ENCODE measurements at regions not wholly inside any gene's neighbourhood (a gene's known extent, or its start where the extent isn't known, plus 50 kb on each side); places are given as distances from the start of the nearest gene placed in this dataset.

- H3K27ac Mint-ChIP-seq: no peak overlapping the region
- no peaks in the 10 kb centered on the region for H3K36me3 Mint-ChIP-seq
- H3K9me3 Mint-ChIP-seq: no peaks in the 10 kb centered on the region
- no peak for ATAC-seq
- no peak for DNase-seq (ENCODE audit: low spot score in 2 of 2)
These were observed 374.2 kb upstream of the C2CD4B start for GRCh38 chr15:62539236-62539635.

DNA sequence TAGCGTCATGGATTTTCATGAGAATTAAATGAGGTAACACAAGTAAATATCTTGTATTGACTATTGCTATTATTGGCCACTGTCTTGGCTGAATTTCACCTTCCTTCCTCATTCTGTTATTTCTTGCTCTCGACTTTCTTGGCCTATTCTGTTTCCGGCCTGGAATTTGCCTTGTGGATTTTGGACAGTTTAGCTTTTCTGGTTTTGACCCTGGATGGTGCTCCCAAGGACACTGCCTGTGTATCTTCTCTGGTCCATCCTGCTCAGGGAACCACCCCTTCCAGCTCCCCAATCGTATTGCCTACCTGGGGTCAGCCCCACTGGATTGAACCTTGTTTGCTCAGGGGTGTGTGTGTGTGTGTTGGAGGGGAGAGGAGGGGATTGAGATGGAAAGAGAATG is 376.2 kb upstream of the C2CD4B start:
- H3K9me3 Mint-ChIP-seq: no peaks in the 10 kb centered on the region
- no peak for ATAC-seq
- H3K36me3 Mint-ChIP-seq: no peaks in the 10 kb centered on the region

GRCh38 chr15:62541846-62542245 is 376.8 kb upstream of the C2CD4B start:
- Mint-ChIP-seq H3K9me3 (no peaks in the 10 kb centered on the region), H3K36me3 (no peaks in the 10 kb centered on the region), H3K27ac (no peak overlapping the region)
- ATAC-seq (no peak), DNase-seq (ENCODE audit: low spot score in 2 of 2) (no peak)

More for the DNA sequence above, 376.2 kb upstream of the C2CD4B start:
- DNase-seq (ENCODE audit: low spot score in 2 of 2): no peak
- H3K27ac Mint-ChIP-seq: no peak overlapping the region

DNA sequence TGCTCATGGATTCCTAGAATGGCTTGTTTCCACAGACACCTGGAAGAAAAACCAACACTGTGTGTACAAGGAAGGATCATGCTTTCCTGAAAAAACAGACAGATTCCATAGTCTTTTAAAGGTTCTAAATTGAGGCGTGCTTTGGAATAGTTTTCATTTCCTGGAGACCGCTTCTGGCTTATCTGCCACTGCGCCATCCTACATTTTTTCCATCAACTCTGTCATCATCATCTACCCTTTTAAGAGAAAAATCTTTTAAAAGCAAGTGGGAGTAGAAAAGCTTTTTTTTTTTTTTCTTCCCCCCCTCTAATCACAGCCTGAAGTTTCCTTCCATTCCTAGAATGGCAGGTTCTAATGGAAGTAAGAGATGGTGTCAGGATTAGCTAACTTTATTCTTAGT is 379.4 kb upstream of the C2CD4B start:
- no peaks in the 10 kb centered on the region for H3K36me3 Mint-ChIP-seq
- no peak overlapping the region for H3K27ac Mint-ChIP-seq
- no peaks in the 10 kb centered on the region for H3K9me3 Mint-ChIP-seq
- ATAC-seq (no peak), DNase-seq (ENCODE audit: low spot score in 2 of 2) (no peak)

DNA sequence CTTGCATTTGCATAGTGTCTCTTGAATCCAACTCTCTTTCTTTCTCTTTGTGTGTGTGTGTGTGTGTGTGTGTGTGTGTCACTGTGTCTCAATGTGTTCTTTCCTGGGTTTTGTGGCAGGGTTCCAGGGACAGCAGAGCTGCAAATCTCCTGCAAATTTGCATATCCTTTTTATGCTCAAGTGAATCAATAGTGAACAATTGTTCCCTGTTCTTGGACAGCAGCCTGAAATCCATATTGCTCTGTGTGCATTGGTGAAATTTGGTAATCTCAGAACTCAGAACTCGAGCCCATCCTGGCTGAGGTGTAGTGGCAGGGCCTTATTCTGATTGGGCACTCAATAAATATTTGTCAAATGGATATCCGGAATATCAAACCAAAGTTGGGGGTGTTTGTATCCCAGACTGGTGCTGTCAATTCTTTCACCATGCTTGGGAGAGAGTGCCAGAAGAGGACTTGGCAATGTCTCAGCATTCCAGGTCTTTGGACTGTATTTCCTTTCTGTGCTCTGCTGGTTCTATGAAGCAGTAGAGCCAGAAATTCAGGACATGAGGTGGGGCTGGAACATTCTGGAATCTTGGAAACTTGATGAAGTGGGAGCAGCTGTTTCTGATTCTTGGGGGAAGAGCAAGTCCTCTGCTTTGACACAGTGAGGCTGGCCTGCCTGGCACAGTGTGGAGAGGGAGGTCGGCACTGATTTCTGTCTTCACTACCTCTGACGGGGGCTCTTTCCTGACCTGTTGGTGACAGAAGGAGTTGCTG is 380.6 kb upstream of the C2CD4B start:
- Mint-ChIP-seq H3K27ac (no peak overlapping the region), H3K9me3 (no peaks in the 10 kb centered on the region), H3K36me3 (no peaks in the 10 kb centered on the region)
- DNase-seq (ENCODE audit: low spot score in 2 of 2) (no peak), ATAC-seq (no peak)

DNA sequence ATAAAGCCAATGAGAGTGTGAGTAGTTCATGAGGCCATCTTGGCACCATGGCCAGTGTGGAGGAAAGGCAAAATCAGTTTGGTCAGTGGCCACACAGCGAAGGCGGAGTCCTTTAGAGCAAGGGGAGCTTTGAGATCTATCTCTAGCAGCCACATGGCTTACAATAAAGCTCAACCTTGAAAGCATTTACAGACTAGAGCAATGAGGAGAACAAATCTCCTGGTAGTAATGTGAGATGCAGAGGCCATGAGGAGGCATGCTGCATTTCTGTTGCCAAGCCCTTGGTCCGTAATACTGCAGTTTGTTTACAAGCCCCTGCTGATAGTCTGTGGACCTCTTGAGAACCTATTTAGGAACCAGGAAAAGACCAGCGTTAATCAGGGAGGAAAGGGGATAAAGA is 381.5 kb upstream of the C2CD4B start:
- Mint-ChIP-seq H3K27ac (no peak overlapping the region), H3K36me3 (no peaks in the 10 kb centered on the region), H3K9me3 (no peaks in the 10 kb centered on the region)
- DNase-seq (ENCODE audit: low spot score in 2 of 2) (no peak), ATAC-seq (no peak)

- Mint-ChIP-seq H3K36me3 (no peaks in the 10 kb centered on the region), H3K9me3 (no peaks in the 10 kb centered on the region), H3K27ac (peak overlapping the region in 1 of 2 donors; percentile 27)
- ATAC-seq: no peak
- DNase-seq (ENCODE audit: low spot score in 2 of 2): no peak
These were observed 382.5 kb upstream of the C2CD4B start for GRCh38 chr15:62547584-62547983.

DNA sequence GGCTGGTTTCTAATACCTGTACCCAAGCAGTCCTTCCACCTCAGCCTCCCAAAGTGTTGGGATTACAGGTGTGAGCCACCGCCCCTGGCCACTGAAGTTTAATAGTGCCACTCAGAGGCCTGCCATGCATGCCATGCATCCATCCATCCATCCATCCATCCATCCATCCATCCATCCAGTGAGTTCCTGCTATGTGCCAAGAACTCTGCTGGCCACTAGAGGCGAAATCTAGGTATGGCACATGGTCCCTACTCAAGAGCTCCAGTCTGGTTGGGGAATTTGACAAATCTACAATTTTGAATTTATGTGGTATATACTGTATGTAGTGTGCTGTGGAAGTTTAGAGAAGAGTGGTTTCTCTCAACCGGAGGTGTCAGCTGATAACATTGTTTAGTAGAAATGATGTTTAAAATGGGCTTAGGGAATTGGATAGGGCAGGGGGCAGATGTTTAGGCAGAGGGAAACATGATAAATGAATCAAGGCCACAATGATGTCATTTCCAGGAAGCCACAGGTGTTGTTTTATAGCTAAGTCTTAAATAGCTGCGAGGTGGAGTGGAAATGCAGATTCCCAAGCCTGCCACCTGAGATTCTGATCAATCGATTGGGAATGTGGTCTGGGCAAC is 384.4 kb upstream of the C2CD4B start:
- ATAC-seq: peak in 1 of 2 donors; percentile 24
- no peak overlapping the region for H3K27ac Mint-ChIP-seq
- H3K9me3 Mint-ChIP-seq: no peaks in the 10 kb centered on the region
- no peak for DNase-seq (ENCODE audit: low spot score in 2 of 2)
- H3K36me3 Mint-ChIP-seq: no peaks in the 10 kb centered on the region

DNA sequence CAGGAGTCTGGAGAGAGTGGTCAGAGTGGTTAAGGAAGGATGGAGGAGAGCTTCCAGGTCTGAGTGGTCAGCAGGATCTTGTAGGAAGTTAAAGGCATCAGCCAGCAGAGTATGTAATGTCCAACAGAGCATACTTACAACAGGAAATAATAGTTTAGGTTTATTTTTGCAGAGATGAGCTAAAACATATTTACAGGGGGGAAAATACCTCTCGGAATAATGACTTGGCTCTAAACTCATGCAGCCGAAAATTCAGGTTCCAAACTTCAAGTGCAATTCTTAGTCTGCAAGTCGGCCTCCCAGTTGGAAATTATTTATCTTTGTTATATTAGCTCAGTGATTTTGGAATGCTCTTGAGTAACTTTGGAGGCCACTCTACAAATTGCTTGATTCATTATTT is 385.0 kb upstream of the C2CD4B start:
- no peaks in the 10 kb centered on the region for H3K9me3 Mint-ChIP-seq
- ATAC-seq (no peak), DNase-seq (ENCODE audit: low spot score in 2 of 2) (no peak)
- H3K36me3 Mint-ChIP-seq: no peaks in the 10 kb centered on the region
- no peak overlapping the region for H3K27ac Mint-ChIP-seq

- Mint-ChIP-seq H3K9me3 (no peaks in the 10 kb centered on the region), H3K27ac (no peak overlapping the region), H3K36me3 (no peaks in the 10 kb centered on the region)
- DNase-seq (ENCODE audit: low spot score in 2 of 2): no peak
- no peak for ATAC-seq
These were observed 387.4 kb upstream of the C2CD4B start for GRCh38 chr15:62552444-62552843.

DNA sequence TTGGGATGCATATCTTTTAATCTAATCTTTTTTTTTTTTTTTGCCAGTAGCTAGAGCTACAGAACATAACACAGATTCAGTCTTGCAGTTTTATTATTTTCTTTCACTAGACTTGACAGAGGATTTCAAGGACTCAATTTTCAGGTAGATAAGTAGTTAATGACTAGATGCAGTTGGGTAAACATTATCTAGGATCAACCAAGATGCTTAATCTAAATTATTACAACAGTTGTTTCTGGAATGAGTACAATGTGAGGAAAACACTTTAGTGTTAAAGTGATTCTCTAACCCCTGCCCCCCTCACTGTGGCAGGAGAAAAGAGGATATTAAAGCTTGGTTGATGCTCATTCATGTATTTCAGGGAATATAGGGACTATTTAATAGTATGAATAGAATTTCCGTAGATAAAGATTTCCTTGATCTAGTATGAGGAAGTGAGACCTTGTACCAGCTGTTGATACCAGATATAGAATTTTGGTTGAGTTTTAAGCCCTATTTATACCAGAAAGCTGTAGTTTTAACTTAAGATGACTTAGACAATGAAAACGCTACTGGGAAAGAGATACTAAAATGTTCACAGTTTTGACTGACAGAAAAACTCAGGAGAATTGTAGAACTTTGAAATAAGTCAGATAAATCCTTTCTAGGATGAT is 389.0 kb upstream of the C2CD4B start:
- ATAC-seq (no peak), DNase-seq (ENCODE audit: low spot score in 2 of 2) (no peak)
- H3K9me3 Mint-ChIP-seq: no peaks in the 10 kb centered on the region

GRCh38 chr15:62558640-62559380 is 393.7 kb upstream of the C2CD4B start:
- no peak for ATAC-seq
- H3K9me3 Mint-ChIP-seq: no peaks in the 10 kb centered on the region

More for the DNA sequence above, 389.0 kb upstream of the C2CD4B start:
- Mint-ChIP-seq H3K36me3 (no peaks in the 10 kb centered on the region), H3K27ac (no peak overlapping the region)

GRCh38 chr15:62559381-62559733 is 394.3 kb upstream of the C2CD4B start:
- no peak for DNase-seq (ENCODE audit: low spot score in 2 of 2)
- no peak for ATAC-seq
- H3K36me3 Mint-ChIP-seq: no peaks in the 10 kb centered on the region
- no peak overlapping the region for H3K27ac Mint-ChIP-seq
- no peaks in the 10 kb centered on the region for H3K9me3 Mint-ChIP-seq

More at GRCh38 chr15:62558640-62559380, 393.7 kb upstream of the C2CD4B start:
- no peaks in the 10 kb centered on the region for H3K36me3 Mint-ChIP-seq
- DNase-seq (ENCODE audit: low spot score in 2 of 2): no peak
- H3K27ac Mint-ChIP-seq: no peak overlapping the region

- Mint-ChIP-seq H3K9me3 (no peaks in the 10 kb centered on the region), H3K27ac (no peak overlapping the region), H3K36me3 (no peaks in the 10 kb centered on the region)
- no peak for ATAC-seq
- no peak for DNase-seq (ENCODE audit: low spot score in 2 of 2)
These were observed 396.0 kb upstream of the C2CD4B start for GRCh38 chr15:62561059-62561519.

DNA sequence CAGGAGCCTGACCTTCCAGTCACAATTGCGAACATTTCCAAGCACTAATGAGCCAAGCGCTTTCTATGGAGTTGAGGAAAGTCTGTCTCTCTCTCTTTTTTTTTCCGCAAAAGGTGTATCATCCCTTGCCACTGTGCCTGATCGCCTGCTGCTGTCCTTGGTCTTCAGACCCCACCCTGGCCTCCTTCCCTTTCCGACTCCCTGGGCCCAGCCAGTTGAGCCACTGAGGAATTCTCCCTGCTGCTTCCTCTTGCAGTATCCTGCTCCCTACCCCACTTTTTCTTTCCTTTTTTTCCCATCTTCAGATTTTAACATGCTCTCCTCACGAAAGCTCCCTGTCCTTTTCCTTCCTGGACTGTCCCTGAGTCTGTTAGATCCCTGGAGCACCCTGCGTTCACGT is 396.5 kb upstream of the C2CD4B start:
- Mint-ChIP-seq H3K36me3 (no peaks in the 10 kb centered on the region), H3K27ac (no peak overlapping the region), H3K9me3 (no peaks in the 10 kb centered on the region)
- ATAC-seq: no peak
- DNase-seq (ENCODE audit: low spot score in 2 of 2): no peak

- ATAC-seq (no peak), DNase-seq (ENCODE audit: low spot score in 2 of 2) (no peak)
- Mint-ChIP-seq H3K27ac (no peak overlapping the region), H3K36me3 (no peaks in the 10 kb centered on the region), H3K9me3 (no peaks in the 10 kb centered on the region)
These were observed 400.0 kb upstream of the C2CD4B start for GRCh38 chr15:62564886-62565633.
